ENCODE measurements at regions not wholly inside any gene's neighbourhood (a gene's known extent, or its start where the extent isn't known, plus 50 kb on each side); places are given as distances from the start of the nearest gene placed in this dataset.
"Not testable (repeated sequence)": the region's sequence is repeated elsewhere in the genome, so short reads cannot be mapped to it uniquely, and the experiment has no call there.

- DNase-seq (ENCODE audit: low spot score) = no peak
Observed at GRCh38 chr10:64316833-64317232, 795.6 kb downstream of the REEP3 start.

GRCh38 chr10:64320448-64320847, 799.2 kb downstream of the REEP3 start:
- DNase-seq (ENCODE audit: low spot score) = no peak

- no peak for DNase-seq (ENCODE audit: low spot score)
Observed at GRCh38 chr10:64329510-64329909, 808.3 kb downstream of the REEP3 start.

GRCh38 chr10:64332551-64332950, 811.4 kb downstream of the REEP3 start:
- DNase-seq (ENCODE audit: low spot score) = no peak

GRCh38 chr10:64334084-64334483, 812.9 kb downstream of the REEP3 start:
- no peak for DNase-seq (ENCODE audit: low spot score)

DNA sequence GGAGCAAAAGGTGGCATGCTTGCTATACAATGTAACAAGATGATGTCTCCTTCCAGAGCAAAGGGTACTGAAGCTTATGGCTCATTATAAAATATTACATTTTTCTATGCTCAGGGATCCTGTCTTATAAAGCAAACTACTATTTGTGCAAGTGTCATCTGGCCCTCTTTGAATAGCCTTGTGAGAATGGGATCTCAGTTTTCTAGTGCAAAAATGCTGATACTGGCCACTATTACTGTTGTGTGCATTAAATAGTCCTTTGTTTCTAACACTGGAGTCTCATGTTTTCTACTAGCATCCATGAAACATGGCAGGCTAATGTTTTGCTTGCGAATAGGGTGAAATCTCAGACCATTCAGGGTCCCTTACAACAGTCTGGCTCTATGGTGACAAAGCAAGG, 823.0 kb downstream of the REEP3 start:
- DNase-seq (ENCODE audit: low spot score) = no peak

GRCh38 chr10:64345856-64346255, 824.7 kb downstream of the REEP3 start:
- DNase-seq (ENCODE audit: low spot score) = no peak

GRCh38 chr10:64346389-64346788, 825.2 kb downstream of the REEP3 start:
- no peak for DNase-seq (ENCODE audit: low spot score)

- no peak for DNase-seq (ENCODE audit: low spot score)
Observed at GRCh38 chr10:64350665-64351064, 829.5 kb downstream of the REEP3 start.

GRCh38 chr10:64358907-64359306, 837.7 kb downstream of the REEP3 start:
- DNase-seq (ENCODE audit: low spot score) = no peak

DNA sequence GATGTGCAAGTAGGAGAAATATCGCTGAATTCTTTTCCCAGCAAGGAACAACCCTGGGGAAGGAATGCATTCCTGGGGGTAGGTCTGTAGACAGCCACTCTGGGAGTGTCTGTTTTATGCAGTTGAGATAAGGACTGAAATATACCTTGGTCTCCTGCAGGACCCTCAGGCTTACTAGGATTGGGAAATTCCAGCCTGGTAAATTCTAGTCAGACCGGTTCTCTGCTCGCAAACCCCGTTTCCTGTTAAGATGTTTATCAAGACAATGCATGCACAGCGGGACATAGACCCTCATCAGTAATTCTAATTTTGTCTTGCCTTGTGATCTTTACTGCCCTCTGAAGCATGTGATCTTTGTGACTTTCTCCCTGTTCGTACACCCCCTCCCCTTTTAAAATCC, 839.0 kb downstream of the REEP3 start:
- DNase-seq (ENCODE audit: low spot score) = not testable (repeated sequence)

DNA sequence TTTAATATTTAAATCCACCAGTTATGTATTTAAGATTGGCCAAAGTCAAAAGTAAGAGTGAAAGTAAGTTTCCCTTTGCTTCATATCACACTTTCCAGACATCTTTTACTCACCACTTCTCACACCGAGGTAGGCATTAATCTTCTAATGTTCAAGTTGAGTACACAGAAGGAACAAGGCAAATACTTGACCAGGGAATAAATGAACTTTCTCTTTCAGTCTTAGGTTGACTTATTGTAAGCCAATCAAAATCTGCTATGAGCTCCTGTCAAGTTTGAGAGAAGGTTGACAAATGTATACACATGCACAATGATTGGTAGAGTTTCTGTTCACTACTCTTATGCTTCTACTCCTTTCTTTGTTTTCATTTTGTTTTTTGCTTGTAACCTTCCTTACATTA, 842.5 kb downstream of the REEP3 start:
- no peak for DNase-seq (ENCODE audit: low spot score)

GRCh38 chr10:64365663-64366062, 844.5 kb downstream of the REEP3 start:
- DNase-seq (ENCODE audit: low spot score) = no peak

- no peak for DNase-seq (ENCODE audit: low spot score)
Observed at GRCh38 chr10:64368298-64368697, 847.1 kb downstream of the REEP3 start.

DNA sequence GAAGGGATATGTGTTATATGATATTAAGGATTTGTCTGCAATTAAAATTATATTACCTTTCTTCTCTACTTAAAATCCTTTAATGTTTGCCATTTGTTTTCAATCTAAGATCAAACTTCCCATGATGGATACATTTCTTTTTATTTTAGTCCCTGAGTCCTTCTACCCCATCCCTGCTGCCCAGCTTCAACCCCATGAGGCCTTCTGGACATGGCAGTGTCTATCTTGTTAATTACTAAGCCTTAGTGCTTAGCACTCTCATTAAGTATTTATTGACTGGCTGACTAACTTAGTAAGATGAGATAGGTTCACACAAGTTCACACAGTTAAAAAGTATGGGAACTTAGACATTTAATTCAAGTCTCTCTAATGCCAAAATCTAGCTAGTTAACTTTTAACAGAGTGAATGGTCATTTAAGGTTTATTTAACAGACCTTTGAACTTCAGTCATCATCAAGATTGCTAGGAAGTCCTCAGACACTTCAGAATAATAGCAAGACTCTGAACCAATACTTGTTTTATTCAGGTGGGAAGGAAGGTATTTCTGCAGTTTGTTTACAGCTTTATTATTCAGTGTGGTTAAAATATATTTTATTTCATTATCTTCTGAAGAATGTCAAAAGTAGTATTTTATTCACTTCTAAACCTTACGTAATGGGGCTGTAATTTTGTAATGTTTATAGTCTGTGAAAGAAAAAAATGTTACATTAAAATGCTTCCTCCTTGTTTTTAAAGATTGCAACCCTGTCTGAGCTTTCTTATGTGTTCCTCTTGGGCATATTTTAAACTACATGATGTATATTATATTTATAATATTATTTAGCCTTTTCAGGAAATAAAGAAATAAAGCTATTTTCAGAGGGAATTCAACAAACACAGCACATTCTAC, 848.9 kb downstream of the REEP3 start:
- DNase-seq (ENCODE audit: low spot score) = no peak

GRCh38 chr10:64374346-64374745, 853.1 kb downstream of the REEP3 start:
- no peak for DNase-seq (ENCODE audit: low spot score)

DNA sequence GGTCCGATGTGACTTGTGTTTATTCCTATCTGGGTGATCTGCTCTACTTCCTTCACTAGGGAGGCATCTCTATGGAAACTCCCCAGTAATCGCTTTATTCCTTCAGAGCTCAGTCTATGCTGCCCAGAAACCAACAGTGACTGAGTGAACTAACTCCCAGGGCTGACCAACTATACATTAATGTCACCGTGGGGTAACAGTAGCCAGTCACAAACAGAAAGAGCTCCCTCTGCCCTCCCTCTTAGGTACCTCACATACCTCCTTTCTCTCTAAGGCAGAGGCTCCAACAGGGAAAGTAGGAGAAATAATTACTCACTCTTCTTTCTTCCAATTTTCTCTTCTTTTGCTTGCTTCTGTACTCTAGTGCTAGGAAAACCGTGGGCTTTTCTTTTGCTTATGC, 855.0 kb downstream of the REEP3 start:
- no peak for DNase-seq (ENCODE audit: low spot score)

DNA sequence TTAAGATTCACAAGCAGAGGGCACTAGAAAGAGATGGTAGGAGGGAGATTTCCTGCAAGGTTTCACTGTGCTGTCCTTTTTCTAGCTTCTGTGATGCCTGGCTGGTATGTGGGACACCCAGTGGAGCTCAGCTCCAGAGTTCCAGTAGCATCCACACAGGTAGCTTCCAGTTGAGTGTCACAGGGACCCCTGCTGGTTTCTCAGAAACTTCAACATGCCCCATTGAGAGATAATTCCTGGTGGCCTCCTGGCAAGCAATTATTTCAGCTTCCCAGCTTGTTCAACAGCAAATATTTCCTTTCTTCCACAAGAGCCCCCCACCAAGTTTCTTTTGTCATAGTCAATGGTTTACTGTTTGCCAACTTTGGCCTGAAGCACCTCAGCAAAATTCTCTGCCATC, 858.7 kb downstream of the REEP3 start:
- no peak for DNase-seq (ENCODE audit: low spot score)

DNA sequence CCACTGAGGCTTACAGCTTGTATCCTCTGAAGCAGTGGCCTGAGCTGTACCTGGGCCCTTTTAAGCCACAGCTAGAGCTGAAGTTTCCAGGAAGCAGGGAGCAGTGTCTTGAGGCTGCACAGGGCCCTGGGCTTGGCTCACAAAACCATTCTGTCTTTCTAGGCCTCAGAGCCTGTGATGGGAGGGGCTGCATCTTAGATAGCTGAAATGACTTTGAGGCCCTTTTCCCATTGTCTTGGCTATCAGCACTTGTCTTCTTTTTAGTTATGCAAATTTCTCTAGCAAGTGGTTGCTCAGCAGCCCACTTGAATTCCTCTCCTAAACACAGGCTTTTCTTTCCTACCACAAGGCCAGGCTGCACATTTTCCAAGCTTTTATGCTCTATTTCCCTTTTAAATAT, 864.2 kb downstream of the REEP3 start:
- no peak for DNase-seq (ENCODE audit: low spot score)

DNA sequence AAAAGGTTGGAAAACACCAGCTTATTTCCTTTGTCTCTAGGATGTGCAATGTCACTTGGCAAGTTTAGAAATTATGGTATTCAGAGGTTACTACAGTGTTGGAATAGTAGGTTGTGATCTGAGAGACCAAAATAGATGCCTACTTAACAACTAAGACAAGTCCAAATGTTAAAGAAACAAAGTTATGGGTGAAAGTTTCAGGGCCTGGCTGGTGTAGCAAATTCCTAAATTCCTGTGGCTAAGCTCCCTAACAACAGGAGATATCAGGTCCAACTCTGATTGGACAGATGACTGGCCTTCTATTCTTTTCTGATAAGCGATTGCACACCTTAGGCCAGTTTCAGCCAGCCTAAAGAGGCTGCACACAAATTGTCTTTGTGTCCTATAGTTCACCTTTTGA, 873.5 kb downstream of the REEP3 start:
- no peak for DNase-seq (ENCODE audit: low spot score)

- no peak for DNase-seq (ENCODE audit: low spot score)
Observed at GRCh38 chr10:64396105-64396708, 875.0 kb downstream of the REEP3 start.

- no peak for DNase-seq (ENCODE audit: low spot score)
Observed at GRCh38 chr10:64397125-64397524, 875.9 kb downstream of the REEP3 start.

DNA sequence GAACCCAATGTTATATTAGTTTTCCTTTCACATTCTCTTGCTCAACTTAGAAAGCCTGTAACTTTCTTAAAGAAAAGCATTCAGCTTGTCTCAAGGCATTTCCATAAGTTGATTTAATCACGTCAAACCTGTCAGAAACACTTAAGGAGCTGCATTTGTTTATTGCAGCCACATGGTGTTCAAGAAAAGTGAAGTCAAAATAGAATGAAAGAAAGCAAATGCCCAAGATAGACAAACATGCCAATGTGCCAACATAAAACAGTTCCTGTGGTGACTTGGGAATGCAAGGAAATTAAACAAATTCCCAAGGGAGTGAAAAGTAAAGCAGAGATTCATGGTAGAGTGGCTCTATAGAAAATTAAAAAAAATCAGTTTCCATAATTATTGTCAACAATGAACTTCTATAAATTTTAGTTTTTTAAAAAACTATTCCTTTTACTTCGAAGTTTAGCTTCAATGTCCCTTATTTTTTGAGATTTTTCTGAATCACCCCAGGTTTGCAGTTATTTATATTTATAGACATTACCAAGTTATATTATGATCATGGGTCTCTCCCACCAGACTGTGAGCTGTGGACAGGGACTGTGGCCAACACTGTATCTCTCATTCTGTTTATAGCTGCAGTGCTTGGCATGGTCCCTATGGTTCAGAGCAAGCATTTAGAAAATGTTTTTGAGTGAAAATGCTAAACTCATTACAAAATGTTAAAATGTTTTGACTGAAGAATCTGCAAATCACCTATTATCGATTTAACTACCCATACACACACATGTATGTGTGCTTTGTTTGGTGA, 887.4 kb downstream of the REEP3 start:
- DNase-seq (ENCODE audit: low spot score) = peak; percentile 29

Data from H4 (cell line).